Occipital lobe (tissue), 1 donor: ENCODE measurements at regions not wholly inside any gene's neighbourhood (a gene's known extent, or its start where the extent isn't known, plus 50 kb on each side); places are given as distances from the start of the nearest gene placed in this dataset.
"Not testable (repeated sequence)": the region's sequence is repeated elsewhere in the genome, so short reads cannot be mapped to it uniquely, and the experiment has no call there.

Experiments used
- DNase-seq: peaks from one replicate; lab custom pipeline; 2025; lab: John Stamatoyannopoulos, UW

DNA sequence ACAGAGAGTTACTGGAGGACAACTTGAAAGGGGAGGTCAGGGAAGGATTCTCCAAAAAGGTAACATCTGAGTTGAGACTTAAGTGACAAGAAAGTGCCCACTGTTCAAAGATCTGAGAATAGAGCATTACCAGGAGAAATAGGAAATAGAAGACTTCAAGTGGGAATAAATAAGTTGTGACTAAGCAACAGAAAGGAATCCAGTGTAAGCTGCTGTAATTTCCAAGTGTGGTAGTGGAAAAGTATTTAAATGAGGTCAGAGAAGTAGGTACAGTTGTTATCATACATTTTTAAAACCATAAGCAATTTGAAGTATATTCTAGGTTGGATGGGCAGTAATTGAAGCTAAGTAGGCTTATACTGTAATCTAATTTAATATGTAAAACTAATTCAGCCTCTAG is 211.9 kb downstream of the FBXO8 start:
- DNase-seq, result no peak

GRCh38 chr4:174069848-174070330 is 213.6 kb downstream of the FBXO8 start:
- no peak for DNase-seq

DNA sequence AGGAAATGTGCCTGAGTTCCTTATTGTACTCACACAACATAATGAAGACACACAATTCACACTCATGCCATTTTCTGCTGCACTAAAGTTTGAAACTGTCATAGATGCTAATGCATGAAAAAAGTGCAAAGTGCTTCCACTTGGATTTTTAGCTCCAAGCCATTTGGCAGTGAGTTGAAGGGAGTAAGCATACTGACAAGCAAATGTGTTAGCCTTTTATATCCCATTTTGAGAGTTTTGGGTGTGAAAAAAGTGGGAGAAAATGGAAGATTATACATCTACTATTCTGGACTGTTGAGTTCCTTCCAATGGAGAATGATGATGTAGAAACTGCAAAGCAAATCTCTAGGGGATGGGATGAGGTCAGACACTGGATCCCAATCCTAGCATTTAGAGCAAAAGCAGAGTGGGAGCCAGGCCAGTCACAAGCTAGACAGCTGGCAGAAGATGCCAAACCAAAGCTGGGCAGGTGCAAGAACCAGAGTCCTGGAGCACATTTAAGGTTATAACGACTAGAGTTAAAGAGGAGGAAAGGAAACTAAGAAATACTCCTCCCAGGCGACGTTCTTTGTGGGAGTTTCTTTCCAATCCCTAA is 216.8 kb downstream of the FBXO8 start:
- DNase-seq, result no peak

- DNase-seq, result no peak
Observed at GRCh38 chr4:174062831-174063230, 220.6 kb downstream of the FBXO8 start.

- DNase-seq, result no peak
Observed at GRCh38 chr4:174061026-174061425, 222.4 kb downstream of the FBXO8 start.

GRCh38 chr4:174058846-174059245 is 224.6 kb downstream of the FBXO8 start:
- no peak for DNase-seq

DNA sequence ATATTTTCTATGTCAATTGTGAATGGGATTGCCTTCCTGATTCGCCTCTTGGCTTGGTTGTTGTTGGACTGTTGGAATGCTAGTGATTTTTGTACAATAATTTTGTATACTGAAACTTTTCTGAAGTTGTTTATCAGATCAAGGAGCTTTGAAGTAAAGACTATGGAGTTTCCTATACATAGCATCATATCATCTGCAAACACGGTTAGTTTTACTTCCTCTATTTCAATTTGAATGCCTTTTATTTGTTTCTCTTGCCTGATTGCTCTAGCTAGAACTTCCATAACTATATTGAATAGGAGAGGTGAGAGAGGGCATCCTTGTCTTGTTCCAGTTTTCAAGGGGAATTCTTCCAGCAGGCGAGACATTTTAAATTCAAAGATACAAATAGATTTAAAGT is 226.5 kb downstream of the FBXO8 start:
- no peak for DNase-seq

- no peak for DNase-seq
Observed at GRCh38 chr4:174055344-174055743, 228.1 kb downstream of the FBXO8 start.

DNA sequence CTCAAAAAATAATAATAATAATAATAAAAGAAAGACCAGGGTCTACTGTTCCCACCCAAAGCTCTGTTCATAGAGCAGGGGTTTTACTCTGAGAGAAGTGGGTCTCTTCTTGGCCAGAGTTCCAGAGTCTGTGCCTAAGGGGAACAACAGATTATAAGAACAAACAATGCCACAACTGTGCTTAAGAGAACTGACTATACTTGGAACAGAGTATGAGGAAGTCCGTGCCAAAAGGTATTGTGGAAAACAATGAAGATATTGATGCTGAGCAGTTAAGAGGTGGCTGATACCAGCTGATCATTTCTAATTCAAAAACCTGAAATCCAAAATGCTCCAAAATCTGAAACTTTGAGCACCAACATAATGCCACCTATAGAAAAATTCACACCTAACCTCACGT is 229.6 kb downstream of the FBXO8 start:
- DNase-seq, result no peak

GRCh38 chr4:174047363-174047762 is 236.1 kb downstream of the FBXO8 start:
- DNase-seq, result no peak

GRCh38 chr4:174045829-174046228 is 237.6 kb downstream of the FBXO8 start:
- not testable (repeated sequence) for DNase-seq

DNA sequence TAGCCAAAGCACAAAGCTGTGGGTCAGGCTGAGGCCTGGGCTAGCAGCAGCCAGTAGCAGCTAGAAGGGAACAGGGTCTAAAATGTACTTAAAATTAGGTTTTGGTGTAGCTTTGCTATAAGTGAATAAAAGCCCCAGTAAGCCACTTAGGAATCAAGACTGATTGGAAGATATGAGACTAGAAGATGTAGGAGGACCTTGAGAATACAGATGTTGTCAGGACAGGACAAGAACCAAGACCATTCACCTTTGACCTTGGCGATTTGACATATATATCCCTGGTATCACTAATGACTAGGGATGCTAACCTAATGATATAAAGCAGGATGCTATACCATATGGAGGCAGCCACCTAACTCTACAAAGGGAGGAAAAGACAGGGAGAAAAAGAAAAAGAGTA is 238.1 kb downstream of the FBXO8 start:
- DNase-seq, result no peak

DNA sequence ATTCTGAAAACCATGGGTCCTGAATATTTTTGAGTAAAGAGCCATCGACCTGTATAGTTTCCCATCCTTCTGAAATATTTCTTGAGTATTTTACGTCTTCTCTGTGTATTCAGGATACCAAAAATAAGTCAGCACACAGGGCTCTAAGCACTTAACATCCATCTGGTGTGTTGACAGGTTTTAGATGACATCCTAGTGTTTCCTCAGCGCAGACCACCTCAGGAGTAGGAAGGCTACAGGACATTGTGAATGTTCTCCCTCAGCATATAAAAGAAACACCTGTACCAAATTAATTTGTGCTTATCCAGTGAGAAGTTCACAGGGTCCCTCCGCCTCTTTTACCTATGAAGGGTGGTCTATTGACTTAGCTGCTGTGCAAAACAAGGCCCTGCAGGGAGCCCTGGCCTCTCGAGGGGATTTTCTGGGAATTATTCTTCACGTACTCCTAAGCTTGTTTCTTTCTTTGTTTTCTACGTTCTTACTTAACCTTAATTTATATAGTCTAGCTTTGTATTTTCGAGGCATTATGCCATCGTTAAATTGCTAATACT is 241.8 kb downstream of the FBXO8 start:
- no peak for DNase-seq

DNA sequence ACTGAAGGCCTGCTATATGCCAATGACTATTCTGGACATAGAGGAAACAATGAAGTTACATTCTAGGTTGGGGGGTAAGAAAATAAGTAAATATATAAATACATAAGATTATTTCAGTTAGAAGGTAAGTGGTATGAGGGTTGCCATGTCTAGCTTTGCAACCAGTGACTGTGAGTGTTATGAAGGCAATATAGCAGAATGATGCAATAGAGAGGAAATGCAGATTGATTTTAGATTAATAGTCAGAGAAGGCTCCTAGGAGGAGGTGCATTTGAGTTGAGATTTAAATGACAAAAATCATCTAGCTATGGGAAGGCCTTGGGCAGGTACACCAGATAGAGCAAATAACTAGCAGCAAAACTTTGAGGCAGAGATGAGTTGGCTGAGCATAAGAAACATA is 243.2 kb downstream of the FBXO8 start:
- DNase-seq, result no peak

DNA sequence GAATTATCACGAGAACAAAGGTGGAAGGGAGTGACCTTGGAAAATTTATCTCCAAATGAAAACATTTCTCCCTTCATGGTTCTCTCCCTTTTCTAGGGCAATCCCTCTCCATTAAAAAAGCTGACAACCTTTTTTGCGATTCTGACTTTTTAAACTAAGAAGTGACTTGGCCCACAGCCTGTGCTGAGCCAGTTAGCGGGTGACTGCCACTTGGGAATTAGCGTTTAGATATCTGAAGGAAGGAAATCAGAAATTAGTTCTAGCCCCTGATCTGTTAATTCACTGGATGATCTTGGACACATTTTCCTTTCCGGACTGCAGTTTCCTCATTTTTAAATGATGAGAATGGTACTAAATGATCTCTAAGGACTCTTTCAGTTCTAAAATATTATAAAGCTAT is 245.0 kb downstream of the FBXO8 start:
- DNase-seq, result no peak

DNA sequence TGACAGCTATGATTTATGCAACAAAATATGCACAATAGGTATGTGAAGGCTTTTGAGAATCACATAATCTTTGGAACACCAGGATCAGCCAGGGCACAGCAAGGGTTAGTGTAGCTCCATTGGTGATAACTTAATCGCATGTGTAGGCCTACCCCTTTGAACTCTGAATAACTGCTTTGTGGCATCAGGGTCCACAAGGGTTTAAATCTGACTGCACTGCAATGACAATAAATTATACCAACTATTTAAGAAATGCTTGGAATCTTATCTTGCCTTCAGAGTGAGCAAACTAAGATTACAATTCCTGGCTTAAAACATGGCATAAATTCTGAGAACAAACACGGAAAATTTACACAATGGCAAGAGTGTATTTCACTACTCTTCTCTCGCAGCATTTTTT is 245.8 kb downstream of the FBXO8 start:
- no peak for DNase-seq

DNA sequence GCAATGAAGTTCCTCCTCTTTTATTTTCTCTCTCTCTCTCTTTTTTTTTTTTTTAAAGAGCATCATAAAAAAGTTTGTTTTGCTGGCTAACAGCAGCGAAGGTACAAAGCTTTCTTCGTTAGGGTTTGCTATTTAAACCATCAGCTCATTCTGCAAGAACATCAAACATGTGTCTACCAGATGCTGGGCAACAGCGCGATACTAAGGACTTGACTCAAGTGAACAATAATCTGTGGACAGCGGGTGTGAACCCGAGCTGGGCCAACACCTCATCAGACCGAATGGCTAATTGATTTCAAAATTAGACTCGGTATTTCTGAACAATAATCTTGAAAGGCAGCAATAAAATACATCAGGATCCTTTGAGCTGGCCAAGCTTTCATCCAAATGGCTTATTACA is 246.4 kb downstream of the FBXO8 start:
- no peak for DNase-seq

- no peak for DNase-seq
Observed at GRCh38 chr4:174036576-174036975, 246.9 kb downstream of the FBXO8 start.

DNA sequence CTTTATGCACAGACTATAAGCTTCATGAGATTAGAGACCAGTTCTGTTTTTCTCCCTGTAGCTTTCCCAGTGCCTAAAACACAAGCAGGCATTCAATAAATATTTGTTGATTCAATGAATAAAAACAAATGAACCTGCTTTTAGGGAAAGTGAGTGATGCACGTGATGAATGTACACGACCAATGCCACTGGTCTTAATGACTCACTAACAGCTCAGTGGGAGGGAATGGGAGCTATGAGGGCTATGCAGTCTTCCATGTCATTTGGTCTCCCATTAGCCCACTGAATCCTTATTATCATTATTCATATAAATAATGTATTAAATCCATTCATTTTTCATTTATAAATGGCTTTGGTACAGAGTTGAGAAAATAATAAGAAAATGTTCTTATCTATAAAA is 247.4 kb downstream of the FBXO8 start:
- no peak for DNase-seq

DNA sequence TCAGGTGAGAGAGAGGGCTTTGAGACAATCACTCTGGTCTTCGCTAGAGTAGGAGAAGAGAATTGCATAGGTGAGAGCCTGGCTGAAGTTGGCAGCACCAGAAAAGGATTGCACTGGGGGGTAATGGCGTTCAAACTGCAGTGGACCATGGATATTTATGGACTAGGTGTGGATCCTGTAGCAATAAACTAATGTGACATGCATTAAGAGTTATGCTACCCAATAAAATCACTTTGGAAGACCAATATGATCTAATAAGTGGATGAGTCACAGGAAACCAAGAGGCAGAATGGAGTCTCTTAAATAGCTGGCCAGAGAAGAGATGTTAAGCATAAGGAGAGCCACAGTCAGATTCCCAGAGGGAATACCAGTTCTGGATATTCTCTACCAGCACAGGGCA is 259.8 kb downstream of the FBXO8 start:
- DNase-seq, result no peak

DNA sequence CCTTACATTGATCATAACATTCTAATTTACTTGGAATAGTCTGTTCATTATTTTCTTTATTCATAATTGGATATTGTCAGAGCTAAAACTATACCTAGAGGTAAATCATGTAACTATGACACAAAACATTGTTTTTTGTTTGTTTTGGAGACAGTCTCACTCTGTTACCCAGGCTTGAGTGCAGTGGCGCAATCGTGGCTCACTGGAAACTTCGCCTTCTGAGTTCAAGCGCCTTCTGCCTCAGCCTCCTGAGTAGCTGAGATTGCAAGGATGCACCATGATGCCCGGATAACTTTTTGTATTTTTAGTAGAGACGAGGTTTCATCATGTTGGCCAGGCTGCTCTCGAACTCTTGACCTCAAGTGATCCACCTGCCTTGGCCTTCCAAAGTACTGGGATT is 265.2 kb downstream of the FBXO8 start:
- DNase-seq, result no peak

DNA sequence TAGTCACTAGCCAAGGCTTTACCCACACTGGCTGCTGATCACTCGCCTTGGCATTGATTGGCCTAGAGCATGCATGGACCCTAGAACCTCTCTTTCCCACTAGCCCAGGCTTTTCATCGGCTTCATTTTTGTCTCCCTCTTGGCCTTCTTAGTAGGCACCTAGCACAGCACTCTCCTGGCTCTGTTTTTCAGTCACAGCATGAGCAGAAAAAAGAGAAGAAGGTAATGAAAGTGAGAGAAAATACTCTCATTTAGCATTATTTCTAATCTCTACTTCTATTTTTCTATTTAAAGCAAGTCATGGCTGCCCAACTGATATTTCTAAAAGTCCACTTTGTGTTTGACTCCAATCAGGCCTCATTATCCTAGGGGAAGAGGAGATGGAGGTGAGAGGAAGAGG is 267.2 kb downstream of the FBXO8 start:
- DNase-seq, result no peak

- no peak for DNase-seq
Observed at GRCh38 chr4:174012886-174013259, 270.6 kb downstream of the FBXO8 start.
